HG02642 (cell line): ENCODE measurements at regions not wholly inside any gene's neighbourhood (a gene's known extent, or its start where the extent isn't known, plus 50 kb on each side); places are given as distances from the start of the nearest gene placed in this dataset.

Experiments used
- ATAC-seq: cut with Tn5 transposase; IDR thresholded peaks from one replicate; pipeline ENCODE4 v1.9.1; 2021; ENCODE audit warnings: mild to moderate bottlenecking; ENCODE audit not compliant: unreplicated experiment, poor library complexity

DNA sequence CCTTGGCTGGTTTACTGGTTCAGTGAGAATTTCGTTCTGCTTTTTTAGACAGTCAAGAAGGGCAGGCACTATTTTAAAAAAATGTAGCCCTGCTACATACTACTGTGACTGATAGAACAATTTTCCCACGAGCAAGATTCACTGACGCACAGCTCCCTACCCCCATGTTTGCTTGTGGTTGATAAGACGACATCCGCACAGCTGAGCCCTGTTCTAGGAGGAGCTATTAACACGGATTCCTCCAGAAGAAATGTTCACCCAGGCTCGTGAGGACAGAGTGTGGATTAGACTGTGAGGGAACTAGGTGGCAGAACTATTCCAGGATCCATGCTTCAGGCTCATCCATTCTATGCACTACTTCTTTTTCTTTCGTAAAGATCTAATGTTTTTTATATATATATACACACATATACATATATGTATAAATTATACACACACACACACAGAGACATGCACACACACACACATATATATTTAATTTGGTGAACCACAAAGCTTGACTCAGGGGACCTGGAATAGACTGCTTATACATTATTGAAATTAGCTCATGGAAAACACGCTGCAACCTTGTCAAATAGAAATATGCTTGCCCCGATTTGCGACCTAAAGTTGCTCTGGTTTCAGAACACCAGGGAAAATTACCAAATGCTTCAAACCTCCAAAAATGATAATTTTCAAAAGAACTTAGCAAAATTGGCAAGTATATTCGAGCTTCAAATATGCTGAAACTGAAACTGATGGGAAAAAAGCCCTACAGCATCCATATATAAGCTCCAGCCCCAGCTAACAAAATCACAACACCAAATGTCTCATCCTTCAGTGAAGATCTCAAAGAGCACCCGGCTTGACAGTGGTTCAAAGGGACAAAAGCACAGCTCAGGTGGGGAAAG lies 370.4 kb downstream of the SOCS6 start:
- ATAC-seq, result no peak

DNA sequence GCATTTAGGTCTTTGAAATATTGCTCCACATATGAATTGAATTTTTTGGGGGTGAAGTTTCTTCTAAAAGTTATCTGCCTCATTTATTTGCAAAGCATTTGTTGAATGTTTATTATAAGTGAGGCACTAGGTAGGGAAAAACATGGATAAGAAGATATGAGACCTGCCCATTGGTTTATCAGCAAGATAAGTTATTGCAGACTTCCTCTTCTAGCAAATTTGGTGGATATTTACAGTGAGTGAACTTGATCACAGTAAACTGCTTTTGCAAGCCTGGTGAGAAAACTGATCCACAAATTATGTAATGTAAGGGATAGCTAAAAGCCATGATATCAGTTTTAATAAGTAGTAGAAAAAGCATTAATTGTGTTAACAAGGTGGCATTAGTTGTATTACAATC lies 364.8 kb downstream of the SOCS6 start:
- no peak for ATAC-seq

DNA sequence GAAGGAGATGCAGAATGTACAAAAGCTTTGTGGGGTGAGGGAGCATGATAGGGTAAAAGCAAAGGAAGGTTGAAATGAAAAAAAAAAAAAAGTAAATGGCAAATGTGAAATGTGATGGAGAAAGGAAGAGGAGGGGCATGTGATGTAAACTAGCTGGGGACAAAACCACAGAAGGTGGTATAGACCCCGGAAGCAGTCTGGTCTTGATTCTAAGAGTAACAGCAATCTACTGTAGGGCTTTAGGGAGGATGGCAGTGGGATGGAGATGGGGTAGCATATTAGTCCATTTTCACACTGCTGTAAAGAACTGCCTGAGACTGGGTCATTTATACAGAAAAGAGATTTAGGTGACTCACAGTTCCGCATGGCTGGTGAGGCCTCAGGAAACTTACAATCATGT lies 362.0 kb downstream of the SOCS6 start:
- ATAC-seq, result no peak

DNA sequence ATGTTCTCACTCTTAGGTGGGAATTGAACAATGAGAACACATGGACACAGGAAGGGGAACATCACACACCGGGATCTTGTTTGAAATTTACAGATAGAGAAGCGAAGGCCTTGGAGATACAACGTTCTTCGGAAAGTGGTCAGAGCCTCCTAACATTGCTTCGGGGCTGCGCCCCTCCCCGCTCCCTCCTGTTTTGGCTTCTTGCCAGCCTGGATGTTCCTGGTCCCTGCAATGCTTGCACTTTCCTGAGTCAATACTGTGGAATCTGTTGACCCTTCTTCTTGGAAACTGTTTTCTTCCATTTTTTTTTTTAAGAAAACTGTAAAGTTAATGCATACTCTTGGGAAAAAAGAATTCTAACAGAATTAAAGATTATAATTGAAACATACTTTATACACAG lies 360.8 kb downstream of the SOCS6 start:
- ATAC-seq, result no peak

DNA sequence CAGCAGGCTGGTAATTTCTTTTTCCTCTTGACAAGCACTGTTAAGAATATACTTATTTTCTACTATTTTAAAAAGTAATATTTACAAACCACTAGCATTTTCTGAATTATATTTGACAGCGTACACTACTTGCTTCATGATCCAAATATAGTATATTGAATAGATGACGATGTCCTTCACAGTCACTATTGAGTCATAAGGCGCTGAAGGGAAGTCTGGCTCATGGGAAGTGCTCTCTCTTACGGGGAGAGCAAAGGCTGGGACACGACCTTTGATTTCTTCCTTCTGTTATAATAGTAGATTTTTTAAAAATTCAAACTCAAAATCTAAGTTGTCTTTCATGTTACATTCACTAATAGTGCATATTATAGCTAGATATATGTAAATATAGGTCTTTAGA lies 357.1 kb downstream of the SOCS6 start:
- ATAC-seq, result no peak

DNA sequence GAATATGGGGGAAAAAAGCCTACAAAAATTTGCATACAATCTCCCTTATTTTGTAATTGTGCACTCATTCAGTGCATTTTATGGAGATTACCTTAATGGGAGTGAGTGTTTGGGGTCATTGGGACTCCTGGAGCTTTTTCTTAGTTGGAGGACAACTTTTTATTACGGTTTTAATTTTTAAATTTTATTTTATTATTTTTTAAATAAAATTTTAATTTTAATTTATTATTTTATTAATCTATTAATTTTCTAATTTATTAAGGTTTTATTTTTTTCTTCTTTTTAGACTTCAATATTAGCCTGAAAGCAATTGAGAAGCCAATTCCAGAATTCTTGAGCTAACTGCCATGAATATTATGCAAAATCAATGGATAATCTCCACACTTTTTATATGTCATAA lies 355.0 kb downstream of the SOCS6 start:
- no peak for ATAC-seq

DNA sequence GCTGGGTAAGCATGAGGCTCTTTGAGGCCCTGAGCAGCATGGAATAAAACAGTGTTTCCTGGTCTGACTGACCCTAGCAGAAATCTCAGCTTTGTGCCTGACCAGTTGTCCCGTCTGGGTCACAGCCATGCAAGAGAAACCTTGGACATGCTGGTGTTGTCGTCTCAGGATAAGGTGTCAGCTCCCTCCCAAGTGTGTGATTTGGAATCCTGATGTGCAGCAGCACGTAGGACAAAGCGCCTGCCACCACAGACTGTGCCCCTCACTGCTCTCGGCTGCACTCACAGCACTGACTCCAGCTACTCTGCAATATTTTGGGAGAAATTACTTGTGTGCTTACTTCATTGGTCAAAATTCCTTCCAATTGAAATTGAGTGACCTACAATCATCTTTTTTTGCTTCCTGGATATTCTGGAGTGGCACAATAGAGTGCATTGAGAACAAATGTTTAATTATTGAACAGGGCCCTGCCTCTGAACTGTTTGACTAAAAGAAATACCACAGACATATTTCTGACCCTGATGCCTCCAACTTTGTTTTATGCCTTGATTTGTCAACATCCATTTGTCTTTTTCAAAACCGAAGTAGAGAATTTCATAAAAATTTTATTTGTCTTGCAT lies 352.4 kb downstream of the SOCS6 start:
- no peak for ATAC-seq

DNA sequence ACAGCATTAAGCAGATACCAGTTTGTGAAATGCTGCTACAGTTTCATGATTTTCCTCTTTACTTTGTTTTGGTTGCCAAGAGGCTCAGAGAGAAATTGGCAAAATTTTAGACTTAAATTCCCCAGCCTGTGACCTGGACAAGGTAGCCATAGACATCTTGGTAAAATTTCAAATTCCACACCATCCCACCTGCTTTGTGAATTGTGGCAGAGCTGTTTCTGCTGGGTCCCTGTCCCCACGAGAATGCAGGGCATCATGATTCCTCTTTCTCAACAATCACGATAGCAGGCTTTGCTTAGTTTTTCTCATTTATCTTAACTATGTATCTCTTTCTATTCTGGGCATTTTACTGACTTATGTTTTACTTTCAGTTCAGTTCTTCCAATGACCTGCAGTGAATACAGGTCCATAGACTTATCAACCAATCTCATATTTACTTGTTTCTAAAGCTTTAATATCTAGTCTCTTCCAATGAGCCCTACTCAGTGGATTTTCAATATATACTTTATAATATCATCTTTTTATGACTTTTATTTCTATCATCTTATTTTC lies 351.6 kb downstream of the SOCS6 start:
- no peak for ATAC-seq

DNA sequence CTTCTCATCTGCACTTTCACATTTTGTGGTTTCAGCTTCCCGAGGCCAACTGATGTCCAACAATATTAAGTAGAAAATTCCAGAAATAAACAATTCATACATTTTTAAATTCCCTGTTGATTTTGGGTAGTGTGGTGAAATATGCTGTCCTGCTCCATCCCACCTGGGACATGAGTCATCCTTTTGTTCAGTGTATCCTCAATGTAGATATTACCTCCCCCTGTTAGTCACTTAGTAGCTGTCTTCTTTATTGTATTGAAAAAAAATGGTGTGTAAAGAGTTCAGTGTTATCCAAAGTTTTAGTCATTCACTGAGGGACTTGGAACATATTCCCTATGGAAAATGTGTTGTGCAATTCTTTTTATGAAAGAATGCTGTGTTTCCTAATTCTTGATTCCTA lies 348.1 kb downstream of the SOCS6 start:
- no peak for ATAC-seq

DNA sequence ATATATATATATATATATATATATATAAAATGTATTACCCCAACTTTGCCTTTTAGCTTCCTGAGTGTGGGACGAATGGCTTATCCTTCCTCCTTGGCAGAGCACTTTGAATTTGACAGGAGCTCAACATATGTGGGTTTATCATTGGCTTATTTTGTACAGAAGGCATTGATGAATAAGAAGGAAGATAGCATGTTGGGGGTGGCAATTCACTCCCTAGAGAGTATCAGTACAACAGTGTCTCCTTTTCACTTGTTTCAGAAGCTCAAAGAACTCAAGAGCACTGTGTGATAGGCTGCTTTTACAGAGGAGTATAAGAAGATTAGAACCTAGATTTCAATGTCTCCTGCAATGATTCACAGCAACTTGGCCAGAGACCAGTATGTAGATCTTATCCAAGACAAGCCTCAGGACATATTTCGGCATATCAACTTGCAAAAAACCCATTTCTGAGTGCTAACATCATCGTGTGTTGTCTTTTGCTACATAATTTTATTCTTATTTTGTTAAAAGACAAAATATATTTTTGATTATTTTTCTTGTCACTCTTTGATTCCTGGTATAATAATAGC lies 345.8 kb downstream of the SOCS6 start:
- ATAC-seq, result no peak

DNA sequence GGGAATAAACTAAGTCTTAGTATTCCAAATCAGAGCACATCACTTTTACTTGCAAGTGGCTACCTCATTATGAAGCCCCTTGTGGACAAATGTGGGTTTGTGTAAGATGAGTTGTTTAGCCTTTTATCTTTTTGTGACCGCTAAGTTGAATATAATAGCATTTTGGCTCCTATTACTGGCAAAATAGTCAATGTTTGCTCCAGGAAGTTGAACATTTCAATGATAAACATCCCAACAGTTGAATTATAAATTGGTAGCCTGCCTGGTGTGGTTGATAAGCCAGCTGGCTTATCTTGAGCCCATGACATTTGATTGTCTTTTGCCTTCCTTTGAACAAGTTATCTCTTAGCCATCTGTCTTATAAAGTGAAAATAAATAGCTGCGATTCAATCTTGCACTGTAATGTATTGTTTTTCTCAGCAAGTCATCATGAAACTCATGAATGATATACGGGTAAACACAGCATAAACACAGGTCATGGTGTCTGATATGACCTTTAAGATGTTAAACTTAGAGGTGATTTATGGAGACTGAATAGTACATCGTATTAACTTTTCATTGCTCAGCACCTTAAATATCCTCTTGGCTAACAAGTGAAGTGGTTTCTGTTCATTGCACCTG lies 338.4 kb downstream of the SOCS6 start:
- no peak for ATAC-seq

DNA sequence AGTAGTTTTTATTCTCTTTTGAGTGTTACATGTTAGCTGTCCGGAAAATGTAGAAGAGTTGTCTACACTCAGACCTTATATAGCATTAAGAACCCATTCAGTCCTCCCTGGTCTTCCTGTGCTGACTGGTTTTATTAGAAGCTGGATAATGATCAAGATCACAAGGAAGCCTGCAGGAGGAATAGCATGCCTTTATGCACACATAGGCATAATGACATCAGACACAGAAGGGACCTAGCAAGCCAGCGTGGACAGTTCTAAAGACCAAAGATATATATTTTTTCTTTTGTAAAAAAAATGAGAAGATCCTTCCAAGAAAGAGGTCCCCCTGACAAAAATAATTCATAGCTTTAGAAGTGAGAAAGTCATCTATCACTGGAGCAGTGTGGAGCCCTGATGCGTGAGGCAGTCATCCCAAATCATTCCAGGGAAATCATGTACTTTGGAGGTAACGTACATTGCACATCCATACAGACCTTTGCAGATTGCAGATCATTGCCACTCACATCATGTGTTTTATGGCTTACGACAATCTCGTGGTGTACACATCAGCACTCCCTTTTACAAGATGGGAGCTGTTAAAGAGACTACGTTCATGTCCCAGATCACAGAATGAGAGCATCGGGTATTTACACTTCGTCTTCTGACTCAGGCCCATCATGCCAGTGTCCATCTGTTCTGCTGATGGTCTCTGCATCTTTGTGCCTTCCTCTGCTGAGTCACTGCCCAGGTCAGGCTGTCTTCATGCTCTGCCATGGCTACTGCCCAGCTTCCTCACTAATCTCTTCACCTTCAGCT lies 334.0 kb downstream of the SOCS6 start:
- ATAC-seq, result no peak

DNA sequence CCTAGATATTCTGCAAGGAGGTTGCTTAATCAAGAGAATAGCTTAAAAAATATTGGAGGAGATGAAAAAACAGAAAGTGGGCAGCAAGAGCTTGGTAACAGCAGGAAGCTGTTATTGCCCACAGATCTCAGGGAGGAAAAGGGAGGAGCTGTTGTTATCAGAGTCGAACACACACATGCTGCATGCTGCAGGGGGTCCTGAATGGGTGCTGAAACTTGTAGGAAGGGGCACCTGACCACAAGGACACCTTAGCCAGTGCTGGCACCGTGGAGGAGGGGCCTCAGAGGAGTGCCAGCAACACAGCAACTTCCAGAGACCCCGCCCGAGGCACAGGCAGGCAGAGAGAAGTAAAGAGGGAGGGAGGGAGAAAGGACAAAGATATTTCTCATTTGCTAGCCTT lies 332.9 kb downstream of the SOCS6 start:
- no peak for ATAC-seq

DNA sequence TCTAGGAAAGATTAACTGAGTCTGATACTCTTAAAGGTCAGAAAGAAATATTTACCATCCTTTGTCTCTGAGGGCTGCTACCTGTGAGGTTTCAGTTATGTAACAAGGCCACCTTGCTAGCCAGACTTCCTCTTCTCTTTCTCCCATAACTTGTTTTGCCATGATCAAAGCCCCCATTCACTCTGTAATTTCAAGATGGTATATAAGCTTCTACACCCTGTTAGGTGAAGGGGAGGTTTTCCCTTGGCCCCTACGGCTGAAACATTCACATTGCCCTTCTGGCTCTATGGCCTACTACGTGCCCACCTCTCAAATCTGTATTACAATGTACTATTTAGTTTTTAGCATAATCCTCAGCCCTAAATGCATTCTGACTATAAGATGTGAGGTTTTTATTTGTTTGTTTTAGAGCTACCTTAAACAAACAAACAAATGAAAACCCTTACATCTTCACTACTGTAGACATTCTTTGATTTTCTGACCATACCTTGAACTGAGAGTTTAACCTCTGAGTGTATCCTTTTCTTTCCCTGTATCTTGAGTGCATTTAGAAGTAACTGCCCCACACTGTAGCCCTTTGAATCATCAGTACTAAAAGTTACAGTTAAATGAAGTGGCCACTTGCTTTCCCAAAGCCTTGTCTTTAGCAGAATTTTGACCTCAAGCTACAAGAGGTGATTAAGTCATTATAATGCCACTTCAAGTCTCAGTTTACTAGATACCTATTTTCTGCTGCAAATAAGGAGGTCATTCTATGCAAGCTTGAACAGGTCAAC lies 332.2 kb downstream of the SOCS6 start:
- no peak for ATAC-seq

DNA sequence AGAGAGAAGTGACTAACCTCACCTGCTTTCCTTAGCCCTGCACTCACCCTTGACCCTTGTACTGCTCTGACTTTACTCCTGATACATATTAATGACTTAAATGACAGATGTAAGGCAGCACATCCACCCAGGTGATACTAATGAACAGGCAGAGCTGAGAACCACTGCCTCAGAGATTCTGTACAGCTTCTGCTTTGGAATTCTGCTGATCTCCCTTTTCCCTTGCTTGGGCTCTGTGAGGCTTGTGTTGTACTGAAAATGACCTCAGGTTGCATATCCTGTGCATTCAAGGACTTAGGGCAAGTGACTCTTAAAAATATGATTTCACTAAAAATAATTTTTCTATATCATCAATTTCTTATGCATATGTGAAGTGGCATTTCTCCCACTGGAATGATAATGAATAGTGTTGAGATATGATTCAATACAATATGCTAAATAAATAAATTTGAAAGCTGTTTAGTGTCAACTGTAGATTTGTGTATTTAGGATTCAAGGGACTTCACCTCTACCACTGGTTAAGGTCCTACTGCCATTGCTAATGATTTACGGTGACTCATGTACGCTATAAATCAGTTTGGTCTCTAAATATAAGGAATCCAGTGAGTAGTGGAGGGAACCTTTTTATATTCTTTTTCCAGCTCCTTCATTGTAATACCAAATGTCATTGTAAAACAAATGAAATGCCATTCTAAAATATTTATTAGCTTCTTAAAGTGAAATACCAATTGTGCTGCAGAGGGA lies 328.3 kb downstream of the SOCS6 start:
- ATAC-seq, result no peak

DNA sequence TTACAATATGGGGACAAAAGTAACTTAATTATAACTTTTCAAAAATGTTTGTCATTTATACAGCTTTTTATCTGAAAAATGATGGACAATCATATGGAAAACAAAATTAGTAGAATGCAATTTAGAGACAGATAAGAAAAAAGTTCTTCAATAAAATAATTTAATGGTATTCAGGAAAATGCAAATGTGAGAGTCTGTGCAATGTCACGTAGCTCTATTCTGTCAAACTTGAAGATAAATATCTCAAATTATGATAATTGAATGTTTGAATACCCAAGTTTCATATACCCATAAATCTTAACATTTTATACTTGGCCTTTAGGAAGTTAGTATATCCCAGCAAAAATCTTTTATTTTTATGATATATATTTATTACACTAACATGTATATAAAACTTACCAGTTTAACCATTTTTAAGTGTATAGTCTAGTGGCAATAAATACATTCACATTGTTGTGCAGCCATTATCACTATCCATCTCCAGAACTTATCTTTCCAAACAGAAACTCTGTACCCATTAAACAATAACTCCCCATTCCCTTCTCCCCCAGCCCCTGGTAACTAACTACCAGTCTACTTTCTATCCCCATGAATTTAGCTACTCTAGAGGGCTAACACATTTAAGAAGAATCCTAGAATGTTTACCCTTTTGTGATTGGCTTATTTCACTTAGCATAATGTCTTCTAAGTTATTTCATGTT lies 311.5 kb downstream of the SOCS6 start:
- no peak for ATAC-seq

DNA sequence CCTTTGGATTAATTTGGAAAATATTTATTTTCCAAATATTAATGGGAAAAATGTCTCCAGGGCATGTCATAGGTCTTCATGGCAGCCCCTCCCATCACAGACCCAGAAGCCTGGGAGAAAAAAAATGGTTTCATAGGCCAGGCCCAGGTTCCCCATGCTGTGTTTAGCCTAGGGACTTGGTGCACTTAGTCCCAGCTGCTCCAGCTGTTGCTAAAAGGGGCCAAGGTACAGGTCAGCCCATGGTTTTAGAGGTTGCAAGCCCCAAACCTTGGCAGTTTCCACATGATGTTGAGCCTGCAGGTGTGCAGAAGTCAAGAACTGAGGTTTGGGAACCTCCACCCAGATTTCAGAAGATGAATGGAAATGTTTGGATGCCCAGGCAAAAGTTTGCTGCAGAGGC lies 309.6 kb downstream of the SOCS6 start:
- no peak for ATAC-seq

DNA sequence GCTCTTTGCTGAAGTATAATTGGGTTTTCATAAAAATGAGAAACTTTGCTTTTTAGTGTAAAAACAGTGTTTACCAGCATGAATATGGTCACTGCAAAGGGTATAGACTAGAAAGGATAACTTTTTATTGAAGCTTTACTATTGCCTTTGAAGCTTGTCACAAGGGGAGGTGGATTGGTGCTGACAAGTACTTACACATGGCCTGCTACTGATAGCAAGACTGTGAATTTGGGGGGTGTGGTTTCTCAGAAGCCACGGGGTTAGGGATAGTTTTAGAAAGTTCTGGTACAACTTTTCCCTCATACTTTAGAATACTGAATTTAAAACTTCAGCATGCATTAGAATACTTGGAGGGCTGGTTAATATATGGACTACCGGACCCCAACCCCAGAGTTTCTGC lies 294.1 kb downstream of the SOCS6 start:
- no peak for ATAC-seq
